ENCODE measurements at regions not wholly inside any gene's neighbourhood (a gene's known extent, or its start where the extent isn't known, plus 50 kb on each side); places are given as distances from the start of the nearest gene placed in this dataset.
"Not testable (repeated sequence)": the region's sequence is repeated elsewhere in the genome, so short reads cannot be mapped to it uniquely, and the experiment has no call there.

- no peak for TF ChIP-seq CTCF (IDR thresholded peaks at IDR 0.05; ENCODE audit: extremely low read depth, insufficient read depth, missing control alignments)
- no peak for DNase-seq (ENCODE audit: low spot score)
- in situ Hi-C loops (cut with MboI; ENCODE audit: low pct_unique_long_range_greater_than_20kb, low sequenced_read_pairs, unreplicated experiment) = no loop called here
These were observed 60.8 kb upstream of the CEACAM21 start for GRCh38 chr19:41515015-41515652.

GRCh38 chr19:41516292-41517171 is 59.4 kb upstream of the CEACAM21 start:
- TF ChIP-seq CTCF (IDR thresholded peaks at IDR 0.05; ENCODE audit: extremely low read depth, insufficient read depth, missing control alignments) = peak; percentile 39
- DNase-seq (ENCODE audit: low spot score); in situ Hi-C loops (cut with MboI; ENCODE audit: low pct_unique_long_range_greater_than_20kb, low sequenced_read_pairs, unreplicated experiment): not testable (repeated sequence)

- in situ Hi-C loops (cut with MboI; ENCODE audit: low pct_unique_long_range_greater_than_20kb, low sequenced_read_pairs, unreplicated experiment) = no loop called here
- no peak for DNase-seq (ENCODE audit: low spot score)
- no peak for TF ChIP-seq CTCF (IDR thresholded peaks at IDR 0.05; ENCODE audit: extremely low read depth, insufficient read depth, missing control alignments)
These were observed 57.8 kb upstream of the CEACAM21 start for GRCh38 chr19:41518141-41518540.

- DNase-seq (ENCODE audit: low spot score) = peak; percentile 19
- in situ Hi-C loops (cut with MboI; ENCODE audit: low pct_unique_long_range_greater_than_20kb, low sequenced_read_pairs, unreplicated experiment) = not testable (repeated sequence)
These were observed 54.6 kb upstream of the CEACAM21 start for GRCh38 chr19:41521138-41521930.

GRCh38 chr19:41521931-41522555 is 53.9 kb upstream of the CEACAM21 start:
- peak; percentile 33 for DNase-seq (ENCODE audit: low spot score)
- in situ Hi-C loops (cut with MboI; ENCODE audit: low pct_unique_long_range_greater_than_20kb, low sequenced_read_pairs, unreplicated experiment) = no loop called here
- TF ChIP-seq CTCF (IDR thresholded peaks at IDR 0.05; ENCODE audit: extremely low read depth, insufficient read depth, missing control alignments) = no peak

GRCh38 chr19:41525989-41526388 is 50.0 kb upstream of the CEACAM21 start:
- no peak for DNase-seq (ENCODE audit: low spot score)
- in situ Hi-C loops (cut with MboI; ENCODE audit: low pct_unique_long_range_greater_than_20kb, low sequenced_read_pairs, unreplicated experiment) = no loop called here
- TF ChIP-seq CTCF (IDR thresholded peaks at IDR 0.05; ENCODE audit: extremely low read depth, insufficient read depth, missing control alignments) = no peak
